H9 (cell line): ENCODE measurements at regions not wholly inside any gene's neighbourhood (a gene's known extent, or its start where the extent isn't known, plus 50 kb on each side); places are given as distances from the start of the nearest gene placed in this dataset.

Experiments used
- DNase-seq: peaks from one replicate; pipeline ENCODE4 v3.0.0-alpha.2; 2017
- H2AFZ ChIP-seq: one replicate; pipeline ENCODE4 v1.6.1; 2013; ENCODE audit warnings: mild to moderate bottlenecking, low read length, control low read depth, moderate library complexity
- H2AK5ac ChIP-seq: 2 replicates; pipeline ENCODE4 v1.6.1; 2013; ENCODE audit warnings: low read length, control low read depth, mixed read lengths; ENCODE audit not compliant: insufficient read length
- H2BK120ac ChIP-seq: one replicate; pipeline ENCODE4 v1.6.1; 2013; ENCODE audit warnings: low read depth, mild to moderate bottlenecking, low read length, control low read depth, inconsistent platforms; ENCODE audit not compliant: poor library complexity, severe bottlenecking
- H2BK12ac ChIP-seq: 2 replicates; pipeline ENCODE4 v1.6.1; 2013; ENCODE audit warnings: low read length, control low read depth, mixed read lengths, low read depth; ENCODE audit not compliant: insufficient read length
- H2BK15ac ChIP-seq: 2 replicates; pipeline ENCODE4 v1.6.1; 2013; ENCODE audit warnings: low read depth, low read length, control low read depth
- H2BK20ac ChIP-seq: one replicate; pipeline ENCODE4 v1.6.1; 2013; ENCODE audit warnings: low read depth, mild to moderate bottlenecking, low read length, control low read depth, inconsistent platforms; ENCODE audit not compliant: poor library complexity, severe bottlenecking
- H2BK5ac ChIP-seq: 2 replicates; pipeline ENCODE4 v1.6.1; 2013; ENCODE audit warnings: low read length, control low read depth, mixed read lengths; ENCODE audit not compliant: insufficient read length
- H3K14ac ChIP-seq: 2 replicates; pipeline ENCODE4 v1.6.1; 2013; ENCODE audit warnings: low read length, control low read depth; ENCODE audit not compliant: insufficient read depth
- H3K18ac ChIP-seq: 2 replicates; pipeline ENCODE4 v1.6.1; 2013; ENCODE audit warnings: low read depth, mild to moderate bottlenecking, mixed read lengths, low read length, control low read depth; ENCODE audit not compliant: insufficient read length
- H3K23ac ChIP-seq: 2 replicates; pipeline ENCODE4 v1.6.1; 2013; ENCODE audit warnings: low read length, control low read depth, mixed read lengths, low read depth; ENCODE audit not compliant: insufficient read length
- H3K23me2 ChIP-seq: 2 replicates; pipeline ENCODE4 v1.6.1; 2013; ENCODE audit warnings: low read depth, mild to moderate bottlenecking, mixed read lengths, low read length, control low read depth; ENCODE audit not compliant: insufficient read length, poor library complexity, severe bottlenecking
- H3K27ac ChIP-seq: 2 replicates; pipeline ENCODE4 v1.5.1; 2013; ENCODE audit warnings: low read length, control low read depth, mixed read lengths, low read depth; ENCODE audit not compliant: insufficient read length
- H3K27me3 ChIP-seq: 2 replicates; pipeline ENCODE4 v1.6.1; 2013; ENCODE audit warnings: low read length, control low read depth, inconsistent platforms; ENCODE audit not compliant: insufficient read depth
- H3K4ac ChIP-seq: 2 replicates; pipeline ENCODE4 v1.6.1; 2013; ENCODE audit warnings: low read depth, mild to moderate bottlenecking, control low read depth, inconsistent platforms, low read length, moderate library complexity
- H3K4me1 ChIP-seq: 2 replicates; pipeline ENCODE4 v1.6.1; 2013; ENCODE audit warnings: low read length, control low read depth, inconsistent platforms; ENCODE audit not compliant: insufficient read depth
- H3K4me2 ChIP-seq: 2 replicates; pipeline ENCODE4 v1.6.1; 2013; ENCODE audit warnings: low read length, control low read depth, mixed read lengths; ENCODE audit not compliant: insufficient read length, insufficient read depth
- H3K56ac ChIP-seq: 2 replicates; pipeline ENCODE4 v1.6.1; 2013; ENCODE audit warnings: low read depth, mild to moderate bottlenecking, mixed read lengths, low read length, control low read depth; ENCODE audit not compliant: insufficient read length
- H3K79me1 ChIP-seq: 2 replicates; pipeline ENCODE4 v1.6.1; 2013; ENCODE audit warnings: low read depth, mild to moderate bottlenecking, moderate library complexity, low read length, control low read depth, inconsistent platforms; ENCODE audit not compliant: insufficient read depth, poor library complexity, severe bottlenecking
- H3K79me2 ChIP-seq: 2 replicates; pipeline ENCODE4 v1.6.1; 2013; ENCODE audit warnings: low read length, control low read depth, inconsistent platforms; ENCODE audit not compliant: insufficient read depth
- H3K9ac ChIP-seq: 2 replicates; pipeline ENCODE4 v1.6.1; 2013; ENCODE audit warnings: low read length, control low read depth, mixed read lengths; ENCODE audit not compliant: insufficient read length; ENCODE audit errors: extremely low read depth
- H3K9me3 ChIP-seq: one replicate; pipeline ENCODE4 v1.6.1; 2013; ENCODE audit warnings: low read depth, low read length, inconsistent platforms; ENCODE audit not compliant: control insufficient read depth
- H3T11ph ChIP-seq: one replicate; pipeline ENCODE4 v1.6.1; 2013; ENCODE audit warnings: mild to moderate bottlenecking, low read length, control low read depth, inconsistent platforms
- H4K20me1 ChIP-seq: one replicate; pipeline ENCODE4 v1.6.1; 2013; ENCODE audit not compliant: control insufficient read depth, insufficient read length, insufficient read depth
- H4K5ac ChIP-seq: 2 replicates; pipeline ENCODE4 v1.6.1; 2013; ENCODE audit warnings: low read depth, mild to moderate bottlenecking, mixed read lengths, low read length, control low read depth; ENCODE audit not compliant: insufficient read length
- H4K8ac ChIP-seq: replicated peaks from 2 replicates; pipeline ENCODE4 v1.6.1; 2013; ENCODE audit warnings: low read length, control low read depth, mixed read lengths, low read depth; ENCODE audit not compliant: insufficient read length
- H4K91ac ChIP-seq: 2 replicates; pipeline ENCODE4 v1.6.1; 2013; ENCODE audit warnings: low read depth, mild to moderate bottlenecking, moderate library complexity, mixed read lengths, low read length, control low read depth; ENCODE audit not compliant: insufficient read length
- H3K27ac Mint-ChIP-seq, 3 experiments: 2 replicates in 2 of 3; 3 replicates in 1 of 3; pipeline ENCODE4 v1.8.0; 2020 to 2021; ENCODE audit warnings: mixed read lengths in 3 of 3, mild to moderate bottlenecking in 1 of 3, moderate library complexity in 1 of 3
- H3K27me3 Mint-ChIP-seq: 2 replicates; pipeline ENCODE4 v1.8.0; 2021; ENCODE audit warnings: low read depth, mild to moderate bottlenecking, moderate library complexity, mixed read lengths
- H3K36me3 Mint-ChIP-seq, 3 experiments: 2 replicates in 2 of 3; 3 replicates in 1 of 3; pipeline ENCODE4 v1.8.0; 2020 to 2021; ENCODE audit warnings: low read depth in 3 of 3, mixed read lengths in 3 of 3; ENCODE audit not compliant: insufficient read depth in 1 of 3
- H3K4me1 Mint-ChIP-seq, 2 experiments: 2 replicates each; pipeline ENCODE4 v1.8.0; 2020; ENCODE audit warnings: mixed read lengths in 2 of 2
- H3K4me3 Mint-ChIP-seq, 2 experiments: 2 replicates in 1 of 2; 3 replicates in 1 of 2; pipeline ENCODE4 v1.8.0; 2020 to 2021; ENCODE audit warnings: mild to moderate bottlenecking in 2 of 2, mixed read lengths in 2 of 2, moderate library complexity in 1 of 2
- H3K9me3 Mint-ChIP-seq, 2 experiments: 2 replicates in 1 of 2; 3 replicates in 1 of 2; pipeline ENCODE4 v1.8.0; 2020; ENCODE audit warnings: mild to moderate bottlenecking in 2 of 2, mixed read lengths in 2 of 2, moderate library complexity in 1 of 2
- CTCF ChIP-seq: fragments of 200-600 bp; sonication (generic); conservative IDR thresholded peaks from 3 replicates; pipeline ENCODE4 v1.8.0; 2021; ENCODE audit warnings: antibody characterized with exemption, mild to moderate bottlenecking
- WGBS: extraction: QIAGEN DNeasy Blood & Tissue Kit; methylation state at CpG from one replicate; pipeline ENCODE4 v1.1.7; 2013; ENCODE audit warnings: missing lambda C conversion rate, low lambda C conversion rate, mixed read lengths; ENCODE audit not compliant: insufficient read length; ENCODE audit errors: extremely low coverage; 5-methylcytosine and 5-hydroxymethylcytosine counted together

- no peak overlapping the region for H3K27ac Mint-ChIP-seq
- H3K79me1 ChIP-seq, result no peaks in the 10 kb centered on the region
- DNase-seq, result no peak
- no peak overlapping the region for H3K18ac ChIP-seq
- H2BK5ac ChIP-seq, result no peak overlapping the region
- H3K4me3 Mint-ChIP-seq, result no peak overlapping the region
- no peak overlapping the region for H3K9ac ChIP-seq
- no peak overlapping the region for H3K4ac ChIP-seq
- H4K91ac ChIP-seq, result no peak overlapping the region
- H3K27me3 Mint-ChIP-seq, result peaks cover 84% of the 10 kb centered on the region
- no peak overlapping the region for H3K27ac ChIP-seq
- H3K27me3 ChIP-seq, result peaks cover 5% of the 10 kb centered on the region; the same call in 1 of the 2 replicates
- H3K14ac ChIP-seq, result no peak overlapping the region
- H3K4me2 ChIP-seq, result no peak overlapping the region
- no peak overlapping the region for H2BK120ac ChIP-seq
- H3K9me3 ChIP-seq, result no peaks in the 10 kb centered on the region
- H3K56ac ChIP-seq, result no peak overlapping the region
- H3K23ac ChIP-seq, result no peak overlapping the region
- peaks cover 13 to 15% of the 10 kb centered on the region in 2 experiments for H3K4me1 Mint-ChIP-seq
- H3K36me3 Mint-ChIP-seq, result no peaks in the 10 kb centered on the region
- TF ChIP-seq CTCF, result no peak
- no peaks in the 10 kb centered on the region for H3K4me1 ChIP-seq
- H3T11ph ChIP-seq, result no peak overlapping the region
- no peak overlapping the region for H4K8ac ChIP-seq
- H3K79me2 ChIP-seq, result no peaks in the 10 kb centered on the region
- no CpG with 5 or more reads among the region's 4 CpGs for WGBS
- no peak overlapping the region for H4K5ac ChIP-seq
- no peak overlapping the region for H2BK20ac ChIP-seq
- H2AK5ac ChIP-seq, result no peak overlapping the region
- H3K23me2 ChIP-seq, result no peaks in the 10 kb centered on the region
- H2AFZ ChIP-seq, result no peak overlapping the region
- no peak overlapping the region for H2BK15ac ChIP-seq
- H3K9me3 Mint-ChIP-seq, result no peaks in the 10 kb centered on the region
- H4K20me1 ChIP-seq, result no peaks in the 10 kb centered on the region
- no peak overlapping the region for H2BK12ac ChIP-seq
Measured at GRCh38 chr5:1648806-1649205, 125.0 kb upstream of the LPCAT1 start.
